PC-3 (cell line): ENCODE measurements at regions not wholly inside any gene's neighbourhood (a gene's known extent, or its start where the extent isn't known, plus 50 kb on each side); places are given as distances from the start of the nearest gene placed in this dataset.

ENCODE experiments used
- ATAC-seq: fragments of 200-7000 bp; cut with Tn5 transposase; 2 replicates; pipeline ENCODE4 v1.9.1; 2020; ENCODE audit warnings: mild to moderate bottlenecking, moderate library complexity
- BruUV-seq: library from RNA; stranded (reverse); fragments of 400-500 nt; replicated peaks from 2 replicates; lab custom pipeline; 2021; lab: Mats Ljungman, UMichigan
- CTCF ChIA-PET: fragments of 300-600 bp; sonication (Branson Sonifier 250); formaldehyde crosslinking; loops from one replicate; lab custom pipeline; 2022; ENCODE audit warnings: antibody characterized with exemption; lab: Charles Lee
- POLR2A ChIA-PET: fragments of 300-600 bp; sonication (Branson Sonifier 250); formaldehyde crosslinking; loops from one replicate; lab custom pipeline; 2022; ENCODE audit warnings: antibody characterized with exemption; ENCODE audit not compliant: unreplicated experiment; lab: Charles Lee
- DNase-seq: peaks from one replicate; pipeline ENCODE4 v3.0.0-alpha.2; 2015
- H2AFZ ChIP-seq: fragments of 300-600 bp; sonication (generic); 2 replicates; pipeline ENCODE4 v1.6.0; 2016; ENCODE audit warnings: antibody characterized with exemption, low read length
- H3F3A ChIP-seq: fragments of 300-600 bp; sonication (generic); one replicate; pipeline ENCODE4 v1.6.0; 2017; ENCODE audit warnings: antibody characterized with exemption, low read length, control low read depth, mild to moderate bottlenecking; ENCODE audit not compliant: unreplicated experiment
- H3K27ac ChIP-seq: fragments of 300-600 bp; sonication (generic); 2 replicates; pipeline ENCODE4 v1.5.1; 2016; ENCODE audit warnings: mild to moderate bottlenecking, low read length
- H3K27me3 ChIP-seq: fragments of 300-600 bp; sonication (generic); 2 replicates; pipeline ENCODE4 v1.6.1; 2016; ENCODE audit warnings: low read length, mixed read lengths
- H3K36me3 ChIP-seq: fragments of 300-600 bp; sonication (generic); 2 replicates; pipeline ENCODE4 v1.6.1; 2016; ENCODE audit warnings: low read depth, mixed run types, low read length, mixed read lengths
- H3K4me1 ChIP-seq: fragments of 300-600 bp; sonication (generic); 2 replicates; pipeline ENCODE4 v1.5.1; 2016; ENCODE audit warnings: low read length; ENCODE audit not compliant: insufficient read depth
- H3K4me2 ChIP-seq: fragments of 300-600 bp; sonication (generic); 2 replicates; pipeline ENCODE4 v1.6.0; 2016; ENCODE audit warnings: low read length
- H3K4me3 ChIP-seq: fragments of 300-600 bp; sonication (generic); 2 replicates; pipeline ENCODE4 v1.5.1; 2016; ENCODE audit warnings: mild to moderate bottlenecking, low read length, mixed read lengths
- H3K79me2 ChIP-seq: fragments of 300-600 bp; sonication (generic); 2 replicates; pipeline ENCODE4 v1.6.1; 2017; ENCODE audit warnings: low read length, mixed read lengths
- H3K9ac ChIP-seq: fragments of 300-600 bp; sonication (generic); 2 replicates; pipeline ENCODE4 v1.6.0; 2016; ENCODE audit warnings: mild to moderate bottlenecking, low read length
- H3K9me2 ChIP-seq: fragments of 300-600 bp; sonication (generic); replicated peaks from 2 replicates; pipeline ENCODE4 v1.6.1; 2016; ENCODE audit warnings: mixed run types, low read length, mixed read lengths
- H3K9me3 ChIP-seq: fragments of 300-600 bp; sonication (generic); 2 replicates; pipeline ENCODE4 v1.6.1; 2016; ENCODE audit warnings: low read length, mixed read lengths
- H4K20me1 ChIP-seq: fragments of 300-600 bp; sonication (generic); 2 replicates; pipeline ENCODE4 v1.6.1; 2016; ENCODE audit warnings: low read length, mixed read lengths
- CTCF ChIP-seq: fragments of 300-600 bp; sonication (generic); conservative IDR thresholded peaks from 2 replicates; pipeline ENCODE4 v1.5.1; 2017; ENCODE audit warnings: antibody characterized with exemption, low read depth, mild to moderate bottlenecking, low read length
- EZH2 ChIP-seq: fragments of 300-600 bp; sonication (generic); IDR thresholded peaks from one replicate; pipeline ENCODE4 v1.6.1; 2017; ENCODE audit warnings: antibody characterized with exemption, mild to moderate bottlenecking, low read length; ENCODE audit not compliant: unreplicated experiment
- EZH2phosphoT487 ChIP-seq: fragments of 300-600 bp; sonication (generic); IDR thresholded peaks from 2 replicates; pipeline ENCODE4 v1.6.1; 2018; ENCODE audit warnings: mild to moderate bottlenecking, antibody characterized with exemption, low read length, borderline replicate concordance
- intact Hi-C: fragments of 100-400 bp; cut with micrococcal nuclease; formaldehyde crosslinking; loops from 2 replicates; pipeline ENCODE4 v1.9.0; 2023

DNA sequence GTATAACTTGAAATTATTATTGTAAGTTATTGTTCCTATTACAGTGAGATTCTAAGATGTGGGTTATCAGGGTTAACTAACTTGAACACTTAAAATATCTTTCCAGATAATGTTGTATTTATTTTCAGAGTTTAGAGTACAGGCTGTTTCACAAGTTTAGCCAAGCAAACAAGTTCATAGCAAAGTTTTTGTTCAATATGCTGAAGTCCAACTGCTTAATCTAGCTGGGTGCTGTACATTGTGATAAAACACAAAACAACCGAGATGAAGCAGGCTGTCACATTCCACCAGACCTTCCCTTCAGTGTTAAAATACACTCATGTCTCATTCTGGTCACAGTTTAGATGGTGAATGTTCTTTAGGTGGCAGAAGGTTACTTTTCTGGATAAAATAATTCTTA, 148.0 kb upstream of the PCDH20 start:
- BruUV-seq = no TSS peak

DNA sequence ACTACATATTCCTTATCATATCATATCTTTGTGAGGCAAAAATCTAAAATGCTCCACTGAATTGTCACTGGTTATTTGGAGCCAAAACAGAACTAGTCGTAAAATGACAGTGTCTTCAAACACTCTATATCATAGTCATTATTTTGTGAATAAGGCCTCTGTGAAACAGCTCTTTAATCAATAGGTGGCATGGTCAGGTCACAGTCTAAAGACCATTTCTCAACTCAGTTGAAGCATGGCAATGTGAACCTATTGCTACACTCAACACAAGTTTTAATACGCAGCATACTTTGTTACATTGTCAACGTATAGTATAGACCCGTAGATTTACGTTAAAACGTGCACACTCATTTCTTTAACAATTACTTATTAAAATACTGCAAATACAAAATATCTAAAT, 131.3 kb upstream of the PCDH20 start:
- H3K36me3 ChIP-seq = no peaks in the 10 kb centered on the region
- ATAC-seq (no peak), DNase-seq (no peak)
- no TSS peak for BruUV-seq
- no peaks in the 10 kb centered on the region for H3K9me3 ChIP-seq
- H4K20me1 ChIP-seq = no peaks in the 10 kb centered on the region
- no peaks in the 10 kb centered on the region for H3K27me3 ChIP-seq
- no peak overlapping the region for H3K9ac ChIP-seq
- no peaks in the 10 kb centered on the region for H3F3A ChIP-seq
- POLR2A ChIA-PET = no interaction called here
- no peak overlapping the region for H3K4me2 ChIP-seq
- no peaks in the 10 kb centered on the region for H3K79me2 ChIP-seq
- no peaks in the 10 kb centered on the region for H3K9me2 ChIP-seq
- H2AFZ ChIP-seq = no peak overlapping the region
- no peak overlapping the region for H3K4me3 ChIP-seq
- TF ChIP-seq EZH2 (no peak), EZH2phosphoT487 (no peak), CTCF (no peak)
- CTCF ChIA-PET = no interaction called here
- intact Hi-C loops = no loop called here
- H3K27ac ChIP-seq = no peak overlapping the region
- H3K4me1 ChIP-seq = no peaks in the 10 kb centered on the region

More for the DNA sequence above, 148.0 kb upstream of the PCDH20 start:
- POLR2A ChIA-PET = no interaction called here
- Histone ChIP-seq H3K4me3 (no peak overlapping the region), H3K27me3 (no peaks in the 10 kb centered on the region), H3K9me2 (no peaks in the 10 kb centered on the region), H3F3A (no peaks in the 10 kb centered on the region), H3K27ac (no peak overlapping the region), H3K36me3 (no peaks in the 10 kb centered on the region), H4K20me1 (no peaks in the 10 kb centered on the region), H3K4me1 (no peaks in the 10 kb centered on the region), H2AFZ (no peak overlapping the region), H3K79me2 (no peaks in the 10 kb centered on the region), H3K9ac (no peak overlapping the region), H3K4me2 (no peak overlapping the region), H3K9me3 (no peaks in the 10 kb centered on the region)
- TF ChIP-seq CTCF (no peak), EZH2 (no peak), EZH2phosphoT487 (no peak)
- DNase-seq = no peak
- no peak for ATAC-seq
- CTCF ChIA-PET = no interaction called here
- intact Hi-C loops = no loop called here

DNA sequence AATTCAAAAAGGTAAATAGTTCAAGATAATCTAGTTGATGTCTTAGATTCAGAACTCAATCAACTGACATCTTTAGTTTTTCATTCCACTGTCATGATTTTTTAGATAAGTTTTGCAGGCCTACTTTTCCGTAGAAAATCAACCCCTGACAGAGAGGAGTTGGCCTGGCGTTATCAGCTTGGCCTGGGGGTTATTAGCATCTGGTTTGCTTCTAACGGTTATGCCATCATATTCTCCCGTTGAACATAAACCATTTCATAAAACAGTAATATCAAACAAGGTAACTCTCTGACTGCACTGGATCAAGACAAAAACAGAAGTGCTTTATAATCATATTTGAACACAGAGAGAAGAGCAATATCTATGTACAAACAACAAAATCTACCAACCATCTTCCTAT, 130.8 kb upstream of the PCDH20 start:
- TF ChIP-seq CTCF (no peak), EZH2 (no peak), EZH2phosphoT487 (no peak)
- H3F3A ChIP-seq = no peaks in the 10 kb centered on the region
- intact Hi-C loops = no loop called here
- no peak overlapping the region for H2AFZ ChIP-seq
- H3K36me3 ChIP-seq = no peaks in the 10 kb centered on the region
- H3K79me2 ChIP-seq = no peaks in the 10 kb centered on the region
- no peak overlapping the region for H3K4me2 ChIP-seq
- no peaks in the 10 kb centered on the region for H3K27me3 ChIP-seq
- no peaks in the 10 kb centered on the region for H3K4me1 ChIP-seq
- ATAC-seq = no peak
- H3K4me3 ChIP-seq = no peak overlapping the region
- H4K20me1 ChIP-seq = no peaks in the 10 kb centered on the region
- ChIA-PET CTCF (no interaction called here), POLR2A (no interaction called here)
- BruUV-seq = no TSS peak
- no peaks in the 10 kb centered on the region for H3K9me2 ChIP-seq
- no peaks in the 10 kb centered on the region for H3K9me3 ChIP-seq
- no peak overlapping the region for H3K27ac ChIP-seq
- no peak overlapping the region for H3K9ac ChIP-seq
- no peak for DNase-seq
